HG03196 (cell line): ENCODE measurements at regions not wholly inside any gene's neighbourhood (a gene's known extent, or its start where the extent isn't known, plus 50 kb on each side); places are given as distances from the start of the nearest gene placed in this dataset.
"Not testable (repeated sequence)": the region's sequence is repeated elsewhere in the genome, so short reads cannot be mapped to it uniquely, and the experiment has no call there.

Experiments
- ATAC-seq: cut with Tn5 transposase; IDR thresholded peaks from one replicate; pipeline ENCODE4 v1.9.1; 2021; ENCODE audit not compliant: unreplicated experiment

- no peak for ATAC-seq
Measured at GRCh38 chr11:100576718-100577021, 110.4 kb upstream of the ARHGAP42 start.

- no peak for ATAC-seq
Measured at GRCh38 chr11:100578831-100579311, 108.2 kb upstream of the ARHGAP42 start.

DNA sequence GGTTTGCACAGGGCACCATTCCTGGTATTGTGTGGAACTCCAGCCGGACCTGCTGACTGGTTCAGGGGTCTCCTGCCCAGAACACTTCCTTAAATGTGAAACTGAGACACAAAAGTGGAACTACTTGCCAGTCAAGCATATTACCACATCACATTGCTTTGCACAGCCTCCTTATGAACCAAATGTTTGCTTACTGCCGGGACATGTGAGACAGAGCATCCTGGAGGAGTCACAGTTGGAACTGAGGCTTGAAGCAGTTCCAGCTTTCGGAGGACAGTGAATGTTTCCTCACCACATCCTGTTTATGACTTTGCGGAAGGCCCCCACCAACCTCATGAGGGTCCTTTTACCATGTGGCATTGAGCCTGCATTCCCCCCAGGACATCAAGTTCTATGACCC lies 105.8 kb upstream of the ARHGAP42 start:
- no peak for ATAC-seq

DNA sequence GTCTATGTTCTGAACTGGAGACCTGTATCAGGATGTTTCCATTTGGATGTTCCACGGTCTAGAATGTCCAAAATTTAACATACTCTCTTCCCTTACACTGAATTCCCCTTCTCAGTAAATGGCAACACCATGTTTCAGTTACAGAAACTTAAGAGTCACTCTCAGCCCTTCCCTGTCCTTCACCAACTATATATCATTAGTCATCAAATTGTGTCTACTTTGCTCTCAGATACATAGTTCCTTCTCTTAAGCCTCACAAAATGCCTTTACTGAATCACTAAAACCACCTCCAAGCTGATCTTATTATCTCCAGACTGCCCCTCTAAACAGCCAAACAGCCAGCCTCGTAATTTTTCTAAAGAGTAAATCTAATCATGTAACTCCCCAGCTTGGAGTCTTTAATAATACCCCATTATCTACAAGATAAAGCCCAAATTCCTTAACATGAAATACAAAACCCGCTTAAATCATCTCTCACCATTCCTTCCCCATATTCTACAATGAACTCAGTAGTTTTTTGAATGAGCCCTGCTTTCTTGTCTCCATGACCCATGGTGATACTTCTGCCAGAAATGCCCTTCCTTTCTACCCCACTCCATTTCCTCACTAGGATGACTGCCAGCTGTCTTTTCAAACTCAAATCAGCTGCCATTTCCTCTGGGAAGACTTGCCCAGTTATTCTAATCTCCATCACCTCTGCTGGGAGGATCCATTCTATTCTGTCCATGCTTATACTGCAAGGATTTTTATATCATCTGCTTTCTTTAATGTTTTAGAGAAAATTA lies 102.7 kb upstream of the ARHGAP42 start:
- ATAC-seq = no peak

DNA sequence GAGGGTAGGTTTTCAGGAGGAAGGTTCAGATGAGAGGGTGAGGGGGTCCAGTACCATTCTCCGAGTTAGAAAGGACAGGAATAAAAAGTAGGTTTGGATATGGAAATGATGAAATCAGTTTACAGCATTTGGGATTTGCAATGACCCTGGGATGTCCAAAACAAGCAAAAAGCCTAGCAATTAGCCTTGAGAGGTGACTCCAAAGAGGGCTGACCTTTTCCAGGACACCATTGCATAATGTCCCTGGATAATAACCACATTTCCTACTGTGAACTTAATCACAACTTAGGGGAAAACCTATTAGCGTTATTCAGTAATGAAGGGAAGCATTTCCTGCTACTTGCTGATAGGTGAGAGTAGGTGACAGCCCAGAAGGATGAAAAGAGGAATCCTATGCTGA lies 101.4 kb upstream of the ARHGAP42 start:
- ATAC-seq = no peak

GRCh38 chr11:100586361-100587101 lies 100.6 kb upstream of the ARHGAP42 start:
- ATAC-seq = no peak

DNA sequence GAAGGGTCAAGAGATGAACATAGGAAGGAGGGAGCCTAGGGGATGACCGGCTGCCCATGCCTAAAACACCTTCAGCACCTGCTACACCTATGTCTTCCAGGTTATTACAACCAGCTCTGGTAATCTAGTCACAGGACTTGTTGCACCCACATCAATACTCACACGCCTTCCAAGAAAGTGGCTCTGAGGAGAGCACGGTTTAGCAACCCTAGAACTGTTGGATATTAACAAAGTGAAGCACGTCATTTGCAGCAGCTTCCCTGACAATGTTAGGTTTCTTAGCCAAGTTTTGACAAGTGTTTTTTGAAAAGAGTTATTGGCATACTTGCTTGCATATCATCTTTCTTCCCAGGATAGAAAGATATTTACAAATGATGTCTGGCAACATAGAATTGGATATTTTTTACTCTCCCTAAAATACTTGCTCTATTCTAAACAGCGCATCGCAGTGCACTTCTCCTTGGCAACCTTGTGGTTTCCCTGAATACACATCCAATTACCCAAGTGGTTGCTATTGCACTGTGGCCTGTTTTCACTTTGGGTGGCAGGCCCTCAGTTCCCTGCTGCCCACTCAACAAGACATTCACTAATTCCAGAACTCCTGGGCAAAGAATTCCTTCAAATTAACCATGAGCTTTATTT lies 94.3 kb upstream of the ARHGAP42 start:
- no peak for ATAC-seq

GRCh38 chr11:100593291-100593690 lies 93.8 kb upstream of the ARHGAP42 start:
- no peak for ATAC-seq

- no peak for ATAC-seq
Measured at GRCh38 chr11:100594320-100594719, 92.8 kb upstream of the ARHGAP42 start.

DNA sequence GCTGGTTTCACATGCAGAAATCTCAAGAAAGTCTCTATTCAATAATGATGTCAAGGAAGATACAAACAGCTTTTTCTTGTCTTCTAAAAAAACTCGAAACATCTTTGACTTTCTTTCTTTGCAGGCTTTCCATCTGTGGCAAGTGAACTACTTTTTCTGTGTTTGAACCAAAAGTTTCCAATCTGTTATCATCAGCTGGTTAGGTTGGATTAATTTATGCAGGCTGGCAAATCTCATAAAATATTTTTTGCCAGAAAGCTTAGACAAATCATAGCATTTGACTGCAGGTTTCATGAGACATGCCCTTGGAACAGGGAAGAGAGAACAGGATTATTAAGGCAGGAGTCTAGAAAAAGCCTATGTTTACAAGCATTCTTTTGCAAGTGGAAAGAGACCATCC lies 86.1 kb upstream of the ARHGAP42 start:
- ATAC-seq = no peak

GRCh38 chr11:100602716-100603115 lies 84.4 kb upstream of the ARHGAP42 start:
- ATAC-seq = no peak

DNA sequence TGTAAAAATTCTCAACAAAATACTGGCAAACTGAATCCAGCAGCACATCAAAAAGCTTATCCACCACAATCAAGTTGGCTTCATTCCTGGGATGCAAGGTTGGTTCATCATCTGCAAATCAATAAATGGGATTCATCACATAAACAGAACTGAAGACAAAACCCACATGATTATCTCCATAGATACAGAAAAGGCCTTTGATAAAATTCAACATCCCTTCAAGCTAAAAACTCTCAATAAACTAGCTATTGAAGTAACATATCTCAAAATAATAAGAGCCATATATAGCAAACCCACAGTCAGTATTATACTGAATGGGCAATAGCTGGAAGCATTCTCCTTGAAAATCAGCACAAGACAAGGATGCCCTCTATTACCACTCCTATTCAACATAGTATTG lies 79.3 kb upstream of the ARHGAP42 start:
- not testable (repeated sequence) for ATAC-seq

- ATAC-seq = no peak
Measured at GRCh38 chr11:100612766-100613165, 74.3 kb upstream of the ARHGAP42 start.

DNA sequence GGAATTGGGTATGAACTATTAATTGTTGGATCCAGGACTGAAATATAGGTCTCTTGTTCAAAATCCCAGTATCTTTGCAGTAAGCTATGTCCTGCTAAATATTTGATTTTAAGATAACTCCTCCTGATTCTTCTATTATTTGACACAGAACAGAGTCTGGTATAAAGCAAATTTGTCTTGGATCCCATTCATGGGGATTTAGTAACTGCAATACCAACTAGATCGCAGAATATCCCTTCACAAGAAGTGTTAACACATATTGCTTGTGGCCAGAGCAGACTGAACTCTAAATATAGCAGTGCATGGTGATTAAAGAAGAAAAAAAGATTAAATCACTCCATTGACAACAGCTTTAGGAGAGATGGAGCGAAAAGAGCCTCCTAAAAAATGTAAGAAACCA lies 68.2 kb upstream of the ARHGAP42 start:
- no peak for ATAC-seq

DNA sequence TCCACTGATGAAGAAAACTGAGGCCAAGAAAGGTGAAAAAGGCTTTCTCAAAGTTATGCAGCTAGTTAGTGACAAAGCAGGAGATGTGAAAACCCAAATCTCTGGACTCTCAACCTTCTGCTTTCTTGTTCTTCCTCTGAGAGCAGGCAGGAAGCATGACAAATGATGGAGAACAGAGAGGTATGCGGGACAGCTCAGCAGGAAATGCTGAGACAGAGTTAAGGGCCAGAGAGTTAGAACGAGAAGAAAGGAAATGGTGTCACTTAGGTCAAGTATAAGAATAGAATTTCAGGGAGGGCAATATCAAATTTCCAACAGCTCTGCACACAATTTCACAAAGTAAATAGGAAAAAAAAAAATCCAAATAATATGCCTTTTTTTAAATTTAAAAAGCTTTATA lies 67.6 kb upstream of the ARHGAP42 start:
- ATAC-seq = no peak

- no peak for ATAC-seq
Measured at GRCh38 chr11:100622404-100622803, 64.7 kb upstream of the ARHGAP42 start.

GRCh38 chr11:100624346-100624745 lies 62.7 kb upstream of the ARHGAP42 start:
- no peak for ATAC-seq

GRCh38 chr11:100625041-100625440 lies 62.0 kb upstream of the ARHGAP42 start:
- no peak for ATAC-seq

DNA sequence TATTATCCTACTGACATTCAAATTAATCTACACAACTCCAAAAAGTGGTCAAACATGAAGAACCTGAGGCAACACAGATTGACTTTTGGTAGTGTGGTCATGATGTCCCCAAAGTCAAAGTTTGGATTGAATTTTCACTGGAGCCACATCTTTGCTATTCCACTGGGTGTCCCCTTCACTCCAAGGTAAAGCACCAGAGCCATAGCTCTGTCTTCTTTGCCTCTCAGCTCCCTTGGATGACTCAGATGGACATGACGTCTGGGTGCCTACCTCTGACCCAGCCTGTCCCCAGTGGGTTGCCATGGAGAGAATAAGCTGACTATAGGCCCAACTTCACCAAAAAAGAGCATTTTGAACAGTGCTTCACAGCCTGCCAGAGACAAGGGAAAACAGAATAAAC lies 57.4 kb upstream of the ARHGAP42 start:
- ATAC-seq = no peak

DNA sequence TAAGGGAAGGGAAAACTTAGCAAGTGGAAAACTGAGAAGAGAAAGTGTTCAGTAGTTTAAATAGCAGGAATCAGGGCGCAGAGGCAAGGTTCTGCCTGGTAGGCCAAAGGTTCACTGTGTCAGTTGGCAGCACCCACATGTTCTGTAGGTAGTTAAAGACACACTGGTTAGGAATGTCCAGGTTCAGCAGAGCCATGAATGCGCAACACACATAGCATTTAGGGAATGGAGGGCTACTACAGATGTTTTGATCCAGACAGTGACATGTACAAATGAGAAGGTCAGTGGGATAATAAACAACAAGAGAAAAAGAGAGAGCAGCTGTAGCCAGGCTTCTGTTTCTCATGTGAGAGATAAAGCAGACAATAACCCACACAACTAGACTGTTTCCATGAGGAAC lies 56.2 kb upstream of the ARHGAP42 start:
- no peak for ATAC-seq

GRCh38 chr11:100631316-100631715 lies 55.8 kb upstream of the ARHGAP42 start:
- no peak for ATAC-seq

- ATAC-seq = no peak
Measured at GRCh38 chr11:100632941-100633452, 54.1 kb upstream of the ARHGAP42 start.
